ENCODE measurements at regions not wholly inside any gene's neighbourhood (a gene's known extent, or its start where the extent isn't known, plus 50 kb on each side); places are given as distances from the start of the nearest gene placed in this dataset.
A peak's percentile ranks its signal among the peaks of the same experiment; 100 is the strongest.
"Not testable (repeated sequence)": the region's sequence is repeated elsewhere in the genome, so short reads cannot be mapped to it uniquely, and the experiment has no call there.

DNA sequence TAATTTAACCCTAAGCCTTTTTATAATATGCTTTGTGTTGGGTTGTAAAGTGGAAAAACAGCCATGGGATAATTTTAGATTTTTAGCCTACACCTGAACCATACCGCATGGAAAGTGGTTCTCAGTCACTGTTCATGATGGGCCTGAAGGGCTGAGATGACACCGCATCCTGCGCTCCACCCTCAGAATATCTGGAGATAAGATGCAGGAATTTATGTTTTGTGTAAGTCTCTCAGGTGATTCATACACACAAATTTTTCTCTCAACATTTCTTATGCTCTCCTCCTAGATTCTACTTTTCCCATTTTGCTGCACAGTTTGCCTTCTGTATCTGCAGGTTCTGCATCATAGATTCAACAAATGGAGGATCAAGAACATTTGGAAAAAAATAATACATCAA is 191.3 kb upstream of the PHACTR1 start:
- no peak for DNase-seq

DNA sequence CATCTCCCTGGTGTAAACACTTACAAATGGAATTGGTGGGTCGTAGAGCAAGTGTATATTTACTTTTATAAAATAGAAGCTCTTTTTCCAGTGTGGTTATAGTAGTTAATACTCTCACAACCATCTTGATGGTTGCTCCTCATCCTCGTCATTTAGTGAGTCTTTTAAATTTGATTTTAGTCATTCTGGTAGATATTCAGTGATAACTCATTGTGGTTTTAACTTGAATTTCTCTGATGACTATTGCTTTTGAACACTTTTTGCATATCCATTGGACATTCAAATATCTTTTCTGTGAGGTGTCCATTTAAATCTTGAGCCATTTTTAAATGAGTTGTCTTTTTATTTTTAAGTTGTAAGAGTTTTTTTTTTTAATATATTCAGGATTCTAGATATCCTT is 189.2 kb upstream of the PHACTR1 start:
- no peak for DNase-seq

DNA sequence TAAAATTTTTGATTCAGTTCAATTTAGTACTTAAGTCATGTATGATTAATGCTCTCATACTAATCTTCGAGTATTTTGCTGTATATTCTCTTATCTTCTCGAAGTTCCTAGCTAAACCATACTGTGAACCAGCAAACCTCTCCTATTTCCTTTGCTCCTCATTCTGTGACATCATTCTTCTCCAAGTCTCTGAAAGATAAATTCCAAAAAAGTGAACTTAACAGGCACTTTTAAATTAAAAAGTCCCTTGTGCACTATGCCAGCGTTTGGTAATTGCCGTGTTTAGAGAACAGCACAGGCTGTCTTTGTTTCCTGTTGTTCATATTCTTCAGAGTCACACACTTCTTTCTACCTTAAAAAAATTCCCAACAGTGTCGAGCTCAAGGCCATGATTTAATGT is 188.4 kb upstream of the PHACTR1 start:
- no peak for DNase-seq

DNA sequence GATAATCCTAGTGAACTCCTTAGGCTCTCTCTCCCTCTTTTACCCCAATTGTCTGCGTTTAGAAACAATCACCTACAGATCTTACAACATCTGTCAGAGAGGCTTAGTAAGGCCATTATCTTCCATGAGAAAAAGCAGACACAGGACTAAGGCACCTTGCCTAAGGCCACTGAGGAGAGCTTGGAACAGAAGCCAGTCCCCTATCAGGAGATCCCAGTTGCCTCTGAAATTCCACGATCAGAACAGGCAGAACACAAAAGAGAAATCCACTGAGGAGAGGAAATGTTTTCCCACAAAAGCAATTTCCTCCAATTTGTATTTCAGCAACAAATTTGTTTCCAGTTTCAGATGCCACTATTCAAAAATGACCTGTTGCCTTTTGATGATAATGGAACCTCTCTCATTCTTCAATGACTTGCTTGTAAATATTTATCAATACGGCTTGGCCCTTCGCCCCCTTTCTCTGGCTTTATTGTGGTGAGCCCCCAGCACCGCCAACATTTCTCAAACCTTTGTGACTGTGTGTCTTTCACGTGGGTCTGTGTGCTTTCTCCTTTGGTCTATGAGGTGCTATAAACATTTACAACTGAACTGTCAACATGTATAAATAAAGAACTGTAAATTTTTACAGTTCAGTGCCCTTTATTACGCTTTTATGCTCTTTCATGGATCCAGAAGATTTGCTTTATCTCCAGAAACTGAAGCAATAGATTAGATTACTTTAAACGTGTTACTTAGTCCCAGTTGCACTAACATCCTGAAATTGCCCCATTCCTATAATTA is 187.8 kb upstream of the PHACTR1 start:
- peak in 1 of 2 experiments; percentile 6 for DNase-seq

DNA sequence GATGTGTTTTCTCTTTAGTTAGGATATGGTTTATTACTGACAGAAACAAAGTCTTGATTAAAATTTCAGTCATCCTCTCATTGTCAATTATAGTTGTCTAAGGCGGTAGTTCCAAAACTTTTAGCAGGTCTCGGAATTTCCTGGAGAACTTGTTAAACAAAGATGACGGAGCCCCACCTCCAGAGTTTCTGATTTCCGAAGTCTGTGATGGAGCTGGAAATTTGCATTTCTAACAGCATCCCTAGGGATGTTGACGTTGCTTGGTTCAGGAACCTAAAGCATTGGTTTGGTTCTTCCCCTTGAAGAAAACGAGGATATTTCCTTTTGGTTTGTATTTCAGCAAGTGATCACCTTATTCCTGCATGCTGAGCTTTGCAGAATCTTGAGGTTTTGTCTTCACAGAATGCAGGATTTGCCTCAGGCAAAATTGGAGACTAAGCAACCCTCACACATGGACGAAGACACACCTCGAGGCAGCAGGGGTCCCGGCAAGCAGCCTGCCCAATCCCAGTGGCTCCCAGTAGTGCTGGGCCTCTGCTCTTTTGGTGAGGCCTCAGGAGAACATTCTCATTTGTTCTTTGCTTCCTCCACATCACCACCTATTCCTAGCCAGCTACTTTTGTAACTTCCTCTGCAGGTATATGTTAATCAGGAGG is 187.1 kb upstream of the PHACTR1 start:
- peak in 1 of 2 experiments; percentile 21 for DNase-seq

DNA sequence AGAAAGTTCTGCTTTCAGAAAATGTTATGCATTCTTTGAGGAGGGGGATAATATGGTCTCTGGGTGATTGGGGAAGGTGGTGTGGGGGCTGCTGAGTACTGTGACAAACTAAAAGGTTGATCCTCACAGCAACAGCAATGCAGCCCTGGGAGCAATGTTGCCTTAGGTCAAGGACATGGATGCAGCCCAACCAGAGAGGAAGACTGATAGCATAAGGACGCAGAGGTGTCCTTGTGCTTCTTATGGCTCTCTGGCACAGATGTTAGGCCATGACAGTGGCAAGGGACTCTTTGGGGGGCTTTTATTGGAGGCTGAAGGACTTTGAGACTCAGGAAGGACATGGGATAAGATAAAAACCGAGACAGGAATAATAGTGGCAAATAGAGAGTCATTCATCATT is 186.2 kb upstream of the PHACTR1 start:
- DNase-seq, result no peak

DNA sequence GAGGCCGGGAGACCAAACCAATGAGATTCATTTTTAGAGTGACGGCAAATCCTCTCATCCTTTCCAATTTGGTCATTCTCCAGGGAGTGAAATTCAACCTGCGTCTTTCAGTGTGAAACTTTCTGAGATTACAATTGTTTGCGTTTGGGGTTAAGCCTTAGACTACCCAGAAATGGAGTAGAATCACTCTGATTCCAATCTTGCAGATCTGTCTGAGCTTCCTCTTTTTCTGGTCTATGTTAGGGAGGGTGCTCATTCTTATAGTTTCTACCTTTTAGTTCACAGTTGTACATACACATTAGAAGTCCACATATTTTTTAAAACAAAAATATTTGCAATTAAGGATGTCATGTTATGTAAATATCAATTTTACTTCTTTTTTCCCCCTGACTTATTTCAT is 183.0 kb upstream of the PHACTR1 start:
- no peak for DNase-seq

DNA sequence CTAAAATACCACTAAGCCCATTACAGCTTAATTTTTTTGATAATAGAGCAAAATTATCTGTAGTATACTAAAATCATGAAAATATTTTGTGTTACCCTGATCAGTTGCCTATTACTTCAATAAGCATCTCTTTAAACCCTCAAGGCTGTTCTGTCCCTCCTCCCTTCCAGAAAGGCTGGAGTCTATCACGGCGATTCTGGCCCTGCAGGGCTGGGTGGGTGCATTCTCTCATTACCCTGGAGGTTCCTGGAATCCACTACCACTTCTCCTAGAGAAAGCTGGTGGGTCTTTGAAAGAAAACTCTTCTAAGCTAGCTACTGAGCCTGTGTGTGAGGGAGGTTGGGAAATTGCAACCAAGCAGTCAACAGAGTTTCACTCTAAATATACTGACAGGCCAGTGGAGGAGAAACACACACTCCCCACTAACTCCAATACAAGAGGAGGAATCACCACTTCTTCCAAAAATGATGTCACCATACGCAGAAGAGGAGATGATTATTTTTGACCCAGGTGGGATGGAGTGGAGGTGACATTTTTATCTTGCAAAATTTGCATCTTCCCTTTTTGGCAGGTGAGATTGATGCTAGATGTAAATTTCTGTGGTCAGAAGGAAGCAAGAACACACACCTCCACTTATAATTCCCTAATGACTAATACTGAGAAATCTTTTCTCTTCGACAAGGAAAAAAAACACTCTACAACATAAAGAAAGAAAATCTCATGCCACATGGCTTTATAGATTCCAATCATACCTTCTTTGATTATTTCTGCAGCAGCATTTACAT is 182.3 kb upstream of the PHACTR1 start:
- peak in 1 of 2 experiments; percentile 5 for DNase-seq

DNA sequence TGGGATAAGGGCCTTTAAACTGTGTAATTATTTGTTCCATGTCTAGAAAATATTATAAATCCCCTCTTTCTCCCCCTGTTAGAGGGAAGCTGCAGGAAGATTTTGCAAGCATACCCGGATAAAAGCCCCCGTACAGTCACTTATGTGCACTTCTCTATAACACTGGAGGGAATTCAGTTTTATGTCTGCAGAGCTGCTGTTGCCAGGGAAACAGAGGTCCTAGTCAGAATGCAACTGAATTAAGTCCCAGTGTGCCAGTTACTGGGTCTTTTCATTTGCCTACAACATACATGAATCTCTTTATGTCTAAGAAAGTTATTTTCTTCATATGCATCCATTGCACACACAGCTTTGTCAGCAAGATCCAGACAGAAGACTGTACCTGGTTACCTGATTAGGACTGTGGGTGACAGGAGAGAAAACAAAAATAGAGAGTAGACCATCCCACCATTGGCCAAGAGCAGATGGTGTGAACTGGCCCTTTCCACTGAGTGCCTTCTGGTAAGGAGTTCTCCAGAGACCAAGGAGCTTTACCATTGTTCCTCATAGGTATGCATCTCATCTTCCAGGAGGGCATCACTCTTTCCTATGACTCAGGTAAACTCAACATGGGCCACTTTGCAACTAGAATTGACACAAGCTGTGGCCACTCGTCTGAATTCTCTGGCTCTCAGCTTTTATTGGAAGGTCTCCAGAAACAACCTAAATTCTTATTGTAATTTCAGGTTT is 180.8 kb upstream of the PHACTR1 start:
- DNase-seq, result no peak

DNA sequence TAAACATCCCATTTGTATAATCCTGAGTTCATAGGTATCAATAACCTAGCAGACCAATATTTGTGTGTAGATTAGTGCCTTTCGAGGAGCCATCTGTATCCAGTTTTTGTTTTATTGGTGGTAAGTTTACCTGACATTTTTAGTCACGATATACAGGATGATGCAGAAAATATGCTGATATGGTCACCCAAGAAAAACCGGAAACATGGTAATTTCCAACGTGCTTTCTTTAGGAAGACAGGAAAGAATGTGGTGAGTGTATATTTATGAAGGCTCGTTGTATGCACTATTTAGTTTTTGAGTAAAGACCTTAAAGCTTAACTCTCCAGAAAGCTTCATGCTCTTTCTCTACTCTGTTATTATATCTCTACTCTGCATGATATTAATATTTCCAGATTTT is 180.2 kb upstream of the PHACTR1 start:
- no peak for DNase-seq

DNA sequence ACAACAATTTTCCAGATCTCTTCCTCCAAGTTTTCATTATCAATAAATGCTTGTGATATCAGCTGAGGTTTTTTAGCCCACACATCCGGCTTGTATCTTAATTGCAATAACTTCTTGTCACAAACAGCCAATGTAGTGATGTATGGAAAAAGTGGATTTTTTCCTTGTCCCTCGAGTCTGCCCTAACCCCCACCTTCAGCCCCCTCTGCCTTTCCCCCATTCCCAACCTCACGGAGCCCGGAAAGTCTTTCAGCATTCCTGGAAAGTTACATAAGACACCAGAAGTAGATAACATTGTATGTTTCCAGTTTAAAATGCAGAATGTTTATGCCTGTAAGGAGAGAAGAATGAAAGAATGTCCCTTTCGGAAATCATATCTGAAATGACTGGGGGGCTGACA is 179.2 kb upstream of the PHACTR1 start:
- no peak for DNase-seq

DNA sequence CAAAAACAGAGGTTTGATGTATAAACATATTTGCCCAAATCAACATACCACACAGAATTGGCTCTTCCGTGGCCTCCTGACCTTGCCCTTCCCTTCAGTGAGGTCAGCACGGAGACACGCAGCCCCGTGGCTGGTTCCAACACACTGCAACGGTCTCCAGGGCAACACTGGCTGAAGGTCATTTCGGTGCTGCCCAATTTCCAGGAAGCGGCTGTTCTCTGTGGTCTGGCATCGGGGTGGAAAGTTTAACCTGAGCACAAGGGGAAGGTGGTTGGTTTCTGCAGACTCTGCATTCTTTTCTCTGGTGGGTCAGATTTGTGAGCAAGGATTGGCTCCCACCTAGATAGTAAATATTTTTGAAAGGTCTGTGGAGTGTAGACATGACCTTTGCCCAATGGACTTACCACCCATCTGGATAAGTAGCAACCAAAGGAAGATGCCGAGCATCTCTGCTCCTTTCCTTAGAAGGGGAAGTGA is 177.6 kb upstream of the PHACTR1 start:
- DNase-seq, result no peak

DNA sequence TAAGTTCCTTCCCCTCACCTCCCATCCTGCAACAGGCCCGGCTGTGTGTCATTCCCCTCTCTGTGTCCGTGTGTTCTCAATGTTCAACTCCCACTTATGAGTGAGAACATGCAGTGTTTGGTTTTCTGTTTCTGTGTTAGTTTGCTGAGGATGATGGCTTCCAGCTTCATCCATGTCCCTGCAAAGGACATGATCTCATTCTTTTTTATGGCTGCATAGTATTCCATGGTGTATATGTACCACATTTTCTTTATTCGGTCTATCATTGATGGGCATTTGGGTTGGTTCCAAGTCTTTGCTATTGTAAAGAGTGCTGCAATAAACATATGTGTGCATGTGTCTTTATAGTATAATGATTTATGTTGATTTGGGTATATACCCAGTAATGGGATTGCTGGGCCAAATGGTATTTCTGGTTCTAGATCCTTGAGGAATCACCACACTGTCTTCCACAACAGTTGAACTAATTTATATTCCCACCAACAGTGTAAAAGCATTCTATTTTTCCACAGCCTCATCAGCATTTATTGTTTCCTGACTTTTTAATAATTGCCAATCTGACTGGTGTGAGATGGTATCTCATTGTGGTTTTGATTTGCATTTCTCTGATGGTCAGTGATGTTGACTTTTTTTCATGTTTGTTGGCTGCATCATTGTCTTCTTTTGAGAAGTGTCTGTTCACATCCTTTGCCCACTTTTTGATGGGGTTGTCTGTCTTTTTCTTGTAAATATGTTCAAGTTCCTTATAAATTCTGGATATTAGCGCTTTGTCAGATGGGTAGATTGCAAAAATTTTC is 174.1 kb upstream of the PHACTR1 start:
- DNase-seq, result not testable (repeated sequence)

DNA sequence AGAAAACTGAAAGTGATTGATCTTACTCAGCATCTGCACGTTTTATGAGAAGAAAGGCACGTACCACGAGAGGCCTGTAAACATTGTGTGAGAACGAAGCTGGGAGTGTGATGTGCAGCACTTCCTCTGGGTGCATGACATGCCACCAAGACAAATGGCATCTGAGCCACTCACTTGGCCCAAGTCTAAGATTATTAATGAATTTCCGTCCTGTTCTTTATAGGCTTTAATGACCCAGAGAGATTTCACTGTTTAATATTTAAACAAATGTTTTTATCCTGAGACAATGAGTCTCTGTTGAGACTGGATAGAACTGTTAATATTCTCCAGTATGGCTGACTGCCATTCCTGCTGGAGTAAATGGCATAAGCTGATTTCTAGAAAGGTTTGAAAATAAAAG is 172.6 kb upstream of the PHACTR1 start:
- DNase-seq, result no peak

DNA sequence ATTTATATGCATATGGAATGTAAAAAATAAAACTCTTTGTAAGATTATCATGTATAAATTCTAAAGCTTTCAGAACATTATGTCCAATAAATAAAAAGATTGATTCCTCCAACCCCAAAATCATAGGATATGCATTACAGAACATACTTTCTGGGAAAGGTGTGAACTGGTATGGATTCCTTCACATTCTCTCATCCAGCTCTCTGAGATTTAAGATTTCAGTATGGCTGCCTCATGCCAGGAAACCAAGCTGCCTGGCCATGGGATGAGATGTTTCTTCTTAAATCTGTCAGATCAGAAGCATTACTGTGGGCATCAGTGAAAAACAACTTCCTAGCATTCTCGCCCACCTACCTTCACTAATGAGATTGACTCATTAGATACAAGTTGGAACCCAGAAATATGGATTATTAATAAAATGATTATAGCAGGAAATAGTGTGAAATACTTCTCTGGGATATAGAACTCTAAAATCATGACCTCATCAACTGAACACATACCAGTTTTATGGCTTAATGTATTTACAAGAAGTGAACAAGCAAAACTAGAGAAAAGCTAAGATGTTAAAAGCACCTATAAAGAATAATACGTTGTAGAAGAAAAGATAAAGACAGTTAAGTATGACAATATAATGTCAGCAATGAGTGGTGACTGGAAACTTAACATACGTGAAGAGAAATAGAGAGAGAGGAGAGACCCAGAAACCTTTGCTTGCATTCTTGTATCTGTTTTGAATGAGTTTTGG is 171.6 kb upstream of the PHACTR1 start:
- DNase-seq, result no peak

DNA sequence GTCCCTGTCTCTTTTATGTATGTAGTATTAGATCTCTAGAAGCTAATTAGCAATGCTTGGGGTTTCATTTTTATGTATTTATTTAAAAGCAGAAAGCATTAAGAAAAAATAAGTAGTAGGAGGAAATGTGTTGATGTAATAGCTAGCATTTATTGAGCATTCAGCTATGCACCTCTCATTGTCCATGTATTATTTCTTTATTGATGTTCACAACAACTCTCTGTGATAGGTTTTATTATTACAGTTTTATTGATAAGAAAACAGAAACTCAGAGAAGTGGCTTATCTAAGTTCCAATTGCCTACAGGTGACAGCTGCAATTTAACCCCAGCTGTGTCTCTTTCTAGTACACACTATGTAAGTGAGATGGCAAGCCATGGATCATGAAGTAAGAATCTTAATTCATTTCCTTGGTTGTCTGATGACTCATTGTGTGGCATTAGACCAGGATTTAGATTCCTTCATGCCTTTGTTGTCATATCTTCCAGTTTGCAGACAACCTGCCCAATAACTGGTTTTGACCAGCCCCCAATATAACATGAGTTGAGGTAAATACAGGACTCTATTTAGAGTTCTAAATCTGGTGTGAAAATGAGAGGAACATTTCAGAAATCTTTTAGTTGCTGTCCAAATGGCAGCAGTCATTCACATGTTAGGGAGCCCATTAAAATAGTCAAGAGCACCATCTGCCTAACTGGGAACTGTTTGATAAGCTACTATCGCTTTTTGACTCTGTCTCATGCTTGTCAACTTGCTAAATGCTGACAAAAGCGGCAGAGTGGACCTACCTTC is 170.8 kb upstream of the PHACTR1 start:
- no peak for DNase-seq

DNA sequence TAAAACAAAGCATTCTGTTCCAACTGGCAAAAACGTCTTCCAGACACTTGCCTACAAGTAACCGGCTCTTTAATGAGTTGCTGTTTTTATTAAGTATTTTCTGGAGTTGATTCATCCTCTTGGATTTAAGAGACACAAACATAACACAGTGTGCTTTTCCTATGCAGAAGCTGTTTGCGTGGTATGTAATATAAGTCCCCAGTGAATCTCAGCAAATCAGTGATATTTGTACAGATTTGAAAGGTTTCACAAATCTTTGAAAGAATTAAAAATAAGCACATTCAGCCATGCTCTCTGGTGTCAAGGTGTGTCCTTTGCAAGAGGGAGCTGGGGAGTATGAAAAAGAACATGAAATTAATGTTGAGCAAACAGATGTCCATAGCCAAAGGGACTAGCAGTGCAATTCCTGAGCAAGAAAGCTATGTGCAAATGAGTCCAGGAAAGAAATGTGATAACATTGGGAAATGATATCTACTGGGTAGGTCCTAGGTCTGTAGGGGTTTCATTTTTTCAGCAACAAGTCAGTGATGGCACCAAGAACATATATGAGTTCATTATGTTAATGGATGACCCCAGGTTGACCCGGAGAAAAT is 170.1 kb upstream of the PHACTR1 start:
- DNase-seq, result no peak

DNA sequence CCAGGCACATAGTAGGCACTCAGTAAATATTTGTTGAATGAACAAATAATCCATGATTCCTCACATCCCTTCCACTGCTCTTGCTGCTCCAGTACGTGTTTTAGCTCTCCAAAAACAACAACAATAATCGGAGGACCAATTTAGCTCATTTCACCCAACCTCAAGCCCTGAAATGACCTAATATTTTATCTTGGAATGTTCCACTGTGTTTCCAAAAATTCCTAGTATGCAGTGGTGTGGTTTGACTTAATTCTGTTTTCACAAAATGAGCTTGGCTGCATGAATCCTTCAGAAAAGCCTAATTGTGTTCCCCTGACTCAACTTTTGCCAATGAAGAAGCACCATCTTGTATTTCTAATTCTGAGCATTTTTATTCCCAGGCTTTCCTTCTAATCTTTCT is 168.0 kb upstream of the PHACTR1 start:
- DNase-seq, result no peak

DNA sequence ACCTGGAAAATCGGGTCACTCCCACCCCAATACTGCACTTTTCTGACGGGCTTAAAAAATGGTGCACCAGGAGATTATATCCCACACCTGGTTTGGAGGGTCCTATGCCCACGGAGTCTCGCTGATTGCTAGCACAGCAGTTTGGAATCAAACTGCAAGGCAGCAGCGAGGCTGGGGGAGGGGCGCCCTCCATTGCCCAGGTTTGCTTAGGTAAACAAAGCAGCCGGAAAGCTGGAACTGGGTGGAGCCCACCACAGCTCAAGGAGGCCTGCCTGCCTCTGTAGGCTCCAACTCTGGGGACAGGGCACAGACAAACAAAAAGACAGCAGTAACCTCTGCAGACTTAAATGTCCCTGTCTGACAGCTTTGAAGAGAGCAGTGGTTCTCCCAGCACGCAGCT is 167.1 kb upstream of the PHACTR1 start:
- peak; percentile 40 to 81 for DNase-seq

DNA sequence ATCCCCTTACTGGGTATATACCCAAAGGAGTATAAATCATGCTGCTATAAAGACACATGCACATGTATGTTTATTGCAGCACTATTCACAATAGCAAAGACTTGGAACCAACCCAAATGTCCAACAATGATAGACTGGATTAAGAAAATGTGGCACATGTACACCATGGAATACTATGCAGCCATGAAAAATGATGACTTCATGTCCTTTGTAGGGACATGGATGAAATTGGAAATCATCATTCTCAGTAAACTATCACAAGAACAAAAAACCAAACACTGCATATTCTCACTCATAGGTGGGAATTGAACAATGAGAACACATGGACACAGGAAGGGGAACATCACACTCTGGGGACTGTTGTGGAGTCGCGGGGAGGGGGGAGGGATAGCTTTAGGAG is 161.7 kb upstream of the PHACTR1 start:
- not testable (repeated sequence) for DNase-seq

All from NCI-H526 (cell line).